ENCODE measurements at regions not wholly inside any gene's neighbourhood (a gene's known extent, or its start where the extent isn't known, plus 50 kb on each side); places are given as distances from the start of the nearest gene placed in this dataset.

- no peak for FAIRE-seq
- no peak overlapping the region for H3K56ac ChIP-seq (replicated peaks; ENCODE audit: insufficient read length, low read depth, low read length)
- WGBS, 2 experiments (ENCODE audit: extremely low coverage in 1 of 2, insufficient coverage in 1 of 2, insufficient read length in 1 of 2, insufficient replicate concordance in 2 of 2, low coverage in 1 of 2, low lambda C conversion rate in 2 of 2, missing lambda C conversion rate in 1 of 2), result 90% methylated on average over 4 of the region's 4 CpGs; no CpG with 5 or more reads in 1 of the 2 experiments
- no peak for DNase-seq (ENCODE audit: low read depth in 1 of 2, low spot score in 2 of 2)
- no peaks in the 10 kb centered on the region; a peak in 3 of 8 replicates for H3K36me3 ChIP-seq (ENCODE audit: control insufficient read depth in 2 of 4, insufficient read depth in 4 of 4, low read length in 3 of 4)
- H3K9me3 ChIP-seq (ENCODE audit: insufficient read depth in 2 of 2, low read depth in 1 of 2, low read length in 1 of 2), result peaks cover 23 to 24% of the 10 kb centered on the region in 2 experiments
- no peak overlapping the region for H3K4me3 ChIP-seq (ENCODE audit: extremely low read depth in 1 of 4, insufficient read depth in 2 of 4, low read depth in 3 of 4, low read length in 4 of 4)
- no peak overlapping the region for H2BK20ac ChIP-seq (ENCODE audit: low read length)
- no peak overlapping the region for H2BK12ac ChIP-seq (ENCODE audit: low read depth, low read length)
- H2AFZ ChIP-seq (ENCODE audit: low read length), result no peak overlapping the region
- H4K91ac ChIP-seq (replicated peaks; ENCODE audit: insufficient read length, low read length), result no peak overlapping the region
- no peak overlapping the region for H3K4ac ChIP-seq (replicated peaks; ENCODE audit: insufficient read length, low read depth, low read length)
- H3K18ac ChIP-seq (ENCODE audit: extremely low read depth, low read length), result no peak overlapping the region
- H4K20me1 ChIP-seq (replicated peaks in 1 of 2; ENCODE audit: control insufficient read depth in 1 of 2, insufficient read depth in 2 of 2, low read length in 2 of 2), result no peaks in the 10 kb centered on the region
- no peaks in the 10 kb centered on the region for H3K79me1 ChIP-seq (ENCODE audit: low read depth, low read length)
- H3K4me1 ChIP-seq (replicated peaks in 1 of 4; ENCODE audit: control insufficient read depth in 3 of 4, insufficient read depth in 4 of 4, low read length in 3 of 4), result peaks cover 0 to 3% (median 0%) of the 10 kb centered on the region in 4 experiments; a peak in 2 of 7 replicates
- no peak overlapping the region for H2BK15ac ChIP-seq (ENCODE audit: low read length)
- H2AK5ac ChIP-seq (ENCODE audit: low read depth, low read length), result no peak overlapping the region
- no peaks in the 10 kb centered on the region for H3K23me2 ChIP-seq (ENCODE audit: low read depth, low read length)
- H3K79me2 ChIP-seq (ENCODE audit: control insufficient read depth in 1 of 2, insufficient read depth in 2 of 2, low read length in 2 of 2), result no peaks in the 10 kb centered on the region
- H4K5ac ChIP-seq (ENCODE audit: insufficient read length, low read depth, low read length), result no peak overlapping the region
- H2BK120ac ChIP-seq (replicated peaks; ENCODE audit: low read depth, low read length), result no peak overlapping the region
- ChIA-PET POLR2A (ENCODE audit: partially characterized antibody) (no interaction called here), CTCF (ENCODE audit: partially characterized antibody) (no interaction called here)
- H3K14ac ChIP-seq (ENCODE audit: insufficient read length), result no peak overlapping the region
- H3K27ac ChIP-seq (ENCODE audit: low read depth, low read length), result no peak overlapping the region
- H3K27me3 ChIP-seq (replicated peaks in 1 of 4; ENCODE audit: control insufficient read depth in 3 of 4, extremely low read depth in 1 of 4, insufficient read depth in 3 of 4, low read length in 3 of 4), result no peaks in the 10 kb centered on the region
- no peak overlapping the region for H3K9ac ChIP-seq (replicated peaks in 1 of 4; ENCODE audit: extremely low read depth in 1 of 4, low read depth in 3 of 4, low read length in 3 of 4)
- no peak overlapping the region for H4K8ac ChIP-seq (ENCODE audit: extremely low read depth, insufficient read depth, low read length)
- H2BK5ac ChIP-seq (ENCODE audit: low read depth, low read length), result no peak overlapping the region
- H3K23ac ChIP-seq (ENCODE audit: insufficient read length), result no peak overlapping the region
- H3K4me2 ChIP-seq (ENCODE audit: insufficient read depth in 1 of 2, low read depth in 2 of 2, low read length in 2 of 2), result no peak overlapping the region
- TF ChIP-seq NRF1 (IDR thresholded peaks at IDR 0.05; ENCODE audit: low read depth, low read length), result no peak
- TF ChIP-seq EZH2 (IDR thresholded peaks at IDR 0.05; ENCODE audit: low read depth, low read length, severe bottlenecking), result no peak
- no peak for TF ChIP-seq TCF12 (IDR thresholded peaks at IDR 0.05; ENCODE audit: low read depth, low read length)
- no peak for TF ChIP-seq POU5F1 (IDR thresholded peaks at IDR 0.05; ENCODE audit: low read depth, low read length)
- no peak for TF ChIP-seq CBX5 (IDR thresholded peaks at IDR 0.05; ENCODE audit: low read depth, low read length)
- TF ChIP-seq EP300 (IDR thresholded peaks at IDR 0.05; ENCODE audit: borderline replicate concordance in 1 of 2, low read depth in 2 of 2, low read length in 2 of 2), result no peak
- TF ChIP-seq RBBP5 (IDR thresholded peaks at IDR 0.05; ENCODE audit: borderline replicate concordance, low read depth, low read length), result no peak
- no peak for TF ChIP-seq MAFK (IDR thresholded peaks at IDR 0.05; ENCODE audit: low read depth, low read length)
- no peak for TF ChIP-seq RNF2 (IDR thresholded peaks at IDR 0.05; ENCODE audit: borderline replicate concordance, low read depth, low read length, missing control alignments, poor library complexity, severe bottlenecking)
- no peak for TF ChIP-seq ASH2L (IDR thresholded peaks at IDR 0.05; ENCODE audit: low read length)
Measured at GRCh38 chr5:8470489-8470888, 601.5 kb downstream of the MTRR start.

Measured in H1 (cell line).